ENCODE measurements at regions not wholly inside any gene's neighbourhood (a gene's known extent, or its start where the extent isn't known, plus 50 kb on each side); places are given as distances from the start of the nearest gene placed in this dataset.
A peak's percentile ranks its signal among the peaks of the same experiment; 100 is the strongest.

- TF ChIP-seq CTCF (IDR thresholded peaks at IDR 0.05; ENCODE audit: insufficient read depth, low read length, poor library complexity, severe bottlenecking) = peak; percentile 67
- no peak for TF ChIP-seq EZH2phosphoT487 (conservative IDR thresholded peaks at IDR 0.05; ENCODE audit: low read length)
These were observed 342.7 kb upstream of the NR5A2 start for GRCh38 chr1:199684686-199685273.
